ENCODE measurements at regions not wholly inside any gene's neighbourhood (a gene's known extent, or its start where the extent isn't known, plus 50 kb on each side); places are given as distances from the start of the nearest gene placed in this dataset.

GRCh38 chr18:39406941-39407340 is 1841.3 kb upstream of the CELF4 start:
- no peak for TF ChIP-seq CTCF (IDR thresholded peaks at IDR 0.05)
- Histone ChIP-seq H3K36me3 (no peaks in the 10 kb centered on the region), H3K9me3 (no peaks in the 10 kb centered on the region), H3K27ac (no peak overlapping the region), H3K4me1 (ENCODE audit: control insufficient read depth in 1 of 2, low read depth in 2 of 2) (no peaks in the 10 kb centered on the region), H3K4me3 (no peak overlapping the region), H3K27me3 (replicated peaks; ENCODE audit: insufficient read depth) (no peaks in the 10 kb centered on the region)
- DNase-seq (ENCODE audit: low spot score) (no peak), ATAC-seq (ENCODE audit: insufficient number of reproducible peaks, low FRiP score, low read depth) (no peak)

GRCh38 chr18:39403121-39403520 is 1837.5 kb upstream of the CELF4 start:
- Histone ChIP-seq H3K4me1 (ENCODE audit: control insufficient read depth in 1 of 2, low read depth in 2 of 2) (no peaks in the 10 kb centered on the region), H3K27ac (no peak overlapping the region), H3K36me3 (no peaks in the 10 kb centered on the region), H3K9me3 (no peaks in the 10 kb centered on the region), H3K4me3 (no peak overlapping the region), H3K27me3 (replicated peaks; ENCODE audit: insufficient read depth) (no peaks in the 10 kb centered on the region)
- no peak for TF ChIP-seq CTCF (IDR thresholded peaks at IDR 0.05)
- DNase-seq (ENCODE audit: low spot score) (no peak), ATAC-seq (ENCODE audit: insufficient number of reproducible peaks, low FRiP score, low read depth) (no peak)

- no peak for TF ChIP-seq CTCF (IDR thresholded peaks at IDR 0.05)
- H3K9me3 ChIP-seq: no peaks in the 10 kb centered on the region
- no peak for ATAC-seq (ENCODE audit: insufficient number of reproducible peaks, low FRiP score, low read depth)
- no peak overlapping the region for H3K4me3 ChIP-seq
- no peaks in the 10 kb centered on the region for H3K36me3 ChIP-seq
- H3K4me1 ChIP-seq (ENCODE audit: control insufficient read depth in 1 of 2, low read depth in 2 of 2): no peaks in the 10 kb centered on the region
- H3K27ac ChIP-seq: no peak overlapping the region
- H3K27me3 ChIP-seq (replicated peaks; ENCODE audit: insufficient read depth): no peaks in the 10 kb centered on the region
- DNase-seq (ENCODE audit: low spot score): no peak
Measured at GRCh38 chr18:39399662-39400061, 1834.1 kb upstream of the CELF4 start.

GRCh38 chr18:39396168-39396567 is 1830.6 kb upstream of the CELF4 start:
- H3K27me3 ChIP-seq (replicated peaks; ENCODE audit: insufficient read depth): no peaks in the 10 kb centered on the region
- H3K27ac ChIP-seq: no peak overlapping the region
- peaks cover 3% of the 10 kb centered on the region for H3K9me3 ChIP-seq
- no peaks in the 10 kb centered on the region for H3K4me1 ChIP-seq (ENCODE audit: control insufficient read depth in 1 of 2, low read depth in 2 of 2)
- no peak for ATAC-seq (ENCODE audit: insufficient number of reproducible peaks, low FRiP score, low read depth)
- no peak for DNase-seq (ENCODE audit: low spot score)
- H3K4me3 ChIP-seq: no peak overlapping the region
- no peaks in the 10 kb centered on the region for H3K36me3 ChIP-seq
- TF ChIP-seq CTCF (IDR thresholded peaks at IDR 0.05): no peak

- Histone ChIP-seq H3K36me3 (no peaks in the 10 kb centered on the region), H3K4me3 (no peak overlapping the region), H3K4me1 (ENCODE audit: control insufficient read depth in 1 of 2, low read depth in 2 of 2) (no peaks in the 10 kb centered on the region), H3K27me3 (replicated peaks; ENCODE audit: insufficient read depth) (no peaks in the 10 kb centered on the region), H3K27ac (no peak overlapping the region), H3K9me3 (peaks cover 3% of the 10 kb centered on the region)
- ATAC-seq (ENCODE audit: insufficient number of reproducible peaks, low FRiP score, low read depth): no peak
- TF ChIP-seq CTCF (IDR thresholded peaks at IDR 0.05): no peak
- no peak for DNase-seq (ENCODE audit: low spot score)
Measured at GRCh38 chr18:39389800-39390379, 1824.3 kb upstream of the CELF4 start.
